Mesenchymal stem cell (in vitro differentiated cells and primary cell): ENCODE measurements at regions not wholly inside any gene's neighbourhood (a gene's known extent, or its start where the extent isn't known, plus 50 kb on each side); places are given as distances from the start of the nearest gene placed in this dataset.
A peak's percentile ranks its signal among the peaks of the same experiment; 100 is the strongest.

Experiments used
- DNase-seq: peaks from one replicate; pipeline ENCODE4 v3.0.0-alpha.2; 2013
- H2AFZ ChIP-seq: one replicate; pipeline ENCODE4 v1.6.1; 2013; ENCODE audit warnings: low read depth, mild to moderate bottlenecking, control low read depth, inconsistent platforms, low read length, moderate library complexity
- H2AK5ac ChIP-seq: 2 replicates; pipeline ENCODE4 v1.6.1; 2013; ENCODE audit warnings: low read length, moderate library complexity, mild to moderate bottlenecking, inconsistent platforms; ENCODE audit not compliant: severe bottlenecking
- H2BK120ac ChIP-seq: one replicate; pipeline ENCODE4 v1.6.1; 2013; ENCODE audit warnings: low read depth, mild to moderate bottlenecking, inconsistent platforms, low read length, moderate library complexity
- H2BK12ac ChIP-seq, 2 experiments: one replicate each; pipeline ENCODE4 v1.6.1; 2013; ENCODE audit warnings: inconsistent platforms in 2 of 2, low read length in 2 of 2, mild to moderate bottlenecking in 2 of 2, moderate library complexity in 2 of 2, control low read depth in 1 of 2
- H2BK15ac ChIP-seq: one replicate; pipeline ENCODE4 v1.6.1; 2013; ENCODE audit warnings: mild to moderate bottlenecking, low read depth, inconsistent platforms; ENCODE audit not compliant: poor library complexity, severe bottlenecking
- H2BK5ac ChIP-seq: 2 replicates; pipeline ENCODE4 v1.6.1; 2013; ENCODE audit warnings: low read depth, mild to moderate bottlenecking, low read length, control low read depth, inconsistent platforms; ENCODE audit not compliant: poor library complexity, severe bottlenecking
- H3K14ac ChIP-seq, 2 experiments: one replicate each; pipeline ENCODE4 v1.6.1; 2013; ENCODE audit warnings: inconsistent platforms in 2 of 2, low read length in 2 of 2, control low read depth in 1 of 2, mild to moderate bottlenecking in 1 of 2, moderate library complexity in 1 of 2
- H3K18ac ChIP-seq, 2 experiments: one replicate each; pipeline ENCODE4 v1.6.1; 2013; ENCODE audit warnings: inconsistent platforms in 2 of 2, low read length in 2 of 2, control low read depth in 1 of 2, low read depth in 1 of 2, mild to moderate bottlenecking in 1 of 2
- H3K23ac ChIP-seq, 2 experiments: one replicate each; pipeline ENCODE4 v1.6.1; 2013; ENCODE audit warnings: inconsistent platforms in 2 of 2, low read length in 2 of 2, mild to moderate bottlenecking in 2 of 2, moderate library complexity in 2 of 2, control low read depth in 1 of 2
- H3K27ac ChIP-seq: 2 replicates; pipeline ENCODE4 v1.5.1; 2013; ENCODE audit warnings: mild to moderate bottlenecking, moderate library complexity, low read length, control low read depth, inconsistent platforms; ENCODE audit not compliant: poor library complexity, severe bottlenecking
- H3K27me3 ChIP-seq, 2 experiments: 2 replicates each; pipeline versions ENCODE4 v1.6.1 to v1.7.0; 2013; ENCODE audit warnings: low read length in 2 of 2, mild to moderate bottlenecking in 2 of 2, moderate library complexity in 2 of 2, control low read depth in 1 of 2, inconsistent platforms in 1 of 2; ENCODE audit not compliant: control insufficient read depth in 1 of 2, insufficient read depth in 1 of 2
- H3K36me3 ChIP-seq, 2 experiments: 2 replicates each; pipeline versions ENCODE4 v1.6.1 to v1.7.0; 2013; ENCODE audit warnings: low read length in 2 of 2, control low read depth in 1 of 2, inconsistent platforms in 1 of 2, low read depth in 1 of 2, mild to moderate bottlenecking in 1 of 2; ENCODE audit not compliant: insufficient read depth in 2 of 2, control insufficient read depth in 1 of 2
- H3K4ac ChIP-seq, 2 experiments: one replicate each; pipeline ENCODE4 v1.6.1; 2013; ENCODE audit warnings: inconsistent platforms in 2 of 2, low read length in 2 of 2, mild to moderate bottlenecking in 2 of 2, moderate library complexity in 2 of 2, control low read depth in 1 of 2, low read depth in 1 of 2
- H3K4me1 ChIP-seq: 2 replicates; pipeline ENCODE4 v1.6.1; 2013; ENCODE audit warnings: low read depth, low read length, control low read depth; ENCODE audit not compliant: control insufficient read depth, insufficient read depth
- H3K4me2 ChIP-seq: 2 replicates; pipeline ENCODE4 v1.6.1; 2013; ENCODE audit warnings: low read length, mild to moderate bottlenecking, inconsistent platforms; ENCODE audit not compliant: poor library complexity, severe bottlenecking
- H3K4me3 ChIP-seq, 2 experiments: 2 replicates each; pipeline versions ENCODE4 v1.5.1 to v1.7.0; 2013; ENCODE audit warnings: low read length in 2 of 2, mild to moderate bottlenecking in 2 of 2, control low read depth in 1 of 2, low read depth in 1 of 2; ENCODE audit not compliant: insufficient read depth in 1 of 2
- H3K79me1 ChIP-seq: replicated peaks from 2 replicates; pipeline ENCODE4 v1.6.1; 2013; ENCODE audit warnings: mild to moderate bottlenecking, control low read depth, low read length, inconsistent platforms; ENCODE audit not compliant: poor library complexity, severe bottlenecking
- H3K9ac ChIP-seq: 2 replicates; pipeline ENCODE4 v1.7.0; 2013; ENCODE audit warnings: mild to moderate bottlenecking, low read length, moderate library complexity
- H3K9me3 ChIP-seq: 2 replicates; pipeline ENCODE4 v1.7.0; 2013; ENCODE audit warnings: mild to moderate bottlenecking, low read length; ENCODE audit not compliant: control insufficient read depth
- H4K8ac ChIP-seq: one replicate; pipeline ENCODE4 v1.6.1; 2013; ENCODE audit warnings: inconsistent platforms, mild to moderate bottlenecking, low read length, moderate library complexity
- H4K91ac ChIP-seq: one replicate; pipeline ENCODE4 v1.6.1; 2013; ENCODE audit warnings: mild to moderate bottlenecking, low read length, inconsistent platforms
- WGBS: methylation state at CpG from one replicate; pipeline ENCODE4 v1.1.7; 2013; ENCODE audit warnings: mixed read lengths; 5-methylcytosine and 5-hydroxymethylcytosine counted together

DNA sequence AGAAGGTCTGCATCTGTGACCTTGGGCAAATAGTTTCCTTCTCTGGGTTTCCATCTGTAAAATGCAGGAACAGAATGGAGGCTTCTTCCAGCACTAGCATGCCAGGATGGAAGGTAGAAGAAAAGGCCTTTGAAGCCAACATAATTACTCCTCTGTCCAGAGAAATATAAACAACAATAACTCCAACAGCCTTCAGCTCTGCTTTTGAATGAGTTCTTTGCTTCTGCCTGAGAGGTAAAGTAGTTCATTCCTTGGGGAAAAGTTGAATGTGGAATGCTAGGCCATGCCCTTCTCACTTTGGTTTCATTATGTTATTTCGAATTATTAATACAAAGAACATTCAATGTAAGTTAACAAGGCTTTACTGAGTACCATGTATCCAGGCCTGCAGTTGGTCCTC lies 61.2 kb upstream of the BLID start:
- Histone ChIP-seq H3K27ac (peak overlapping the region; percentile 20), H2BK5ac (no peak overlapping the region), H3K4ac (peak overlapping the region in 1 of 2 experiments; percentile 14), H3K4me1 (peaks cover 7% of the 10 kb centered on the region), H3K79me1 (no peaks in the 10 kb centered on the region), H3K18ac (no peak overlapping the region), H2BK120ac (no peak overlapping the region), H2AFZ (no peak overlapping the region), H4K8ac (no peak overlapping the region), H4K91ac (no peak overlapping the region), H3K9ac (peak overlapping the region; percentile 94), H2BK15ac (no peak overlapping the region), H3K9me3 (no peaks in the 10 kb centered on the region), H3K36me3 (peaks cover 0 to 57% of the 10 kb centered on the region in 2 experiments), H2AK5ac (no peak overlapping the region), H3K27me3 (no peaks in the 10 kb centered on the region), H2BK12ac (no peak overlapping the region), H3K14ac (no peak overlapping the region), H3K4me3 (peak overlapping the region in 1 of 2 experiments; percentile 82), H3K23ac (no peak overlapping the region), H3K4me2 (no peak overlapping the region)
- DNase-seq = no peak
- no CpG with 5 or more reads among the region's 1 CpG for WGBS

GRCh38 chr11:122176651-122177050 lies 60.6 kb upstream of the BLID start:
- Histone ChIP-seq H4K91ac (no peak overlapping the region), H3K14ac (no peak overlapping the region), H3K27me3 (no peaks in the 10 kb centered on the region), H3K36me3 (peaks cover 0 to 59% of the 10 kb centered on the region in 2 experiments), H3K23ac (no peak overlapping the region), H2BK12ac (no peak overlapping the region), H3K4me2 (no peak overlapping the region), H3K4me1 (peaks cover 7% of the 10 kb centered on the region), H3K9me3 (no peaks in the 10 kb centered on the region), H2BK5ac (no peak overlapping the region), H2BK120ac (no peak overlapping the region), H3K4ac (peak overlapping the region in 1 of 2 experiments; percentile 49), H3K79me1 (no peaks in the 10 kb centered on the region), H3K18ac (peak overlapping the region; percentile 19 to 69), H2BK15ac (no peak overlapping the region), H3K9ac (peak overlapping the region; percentile 94), H3K27ac (peak overlapping the region; percentile 20), H3K4me3 (peak overlapping the region in 1 of 2 experiments; percentile 82), H4K8ac (no peak overlapping the region), H2AK5ac (peak overlapping the region; percentile 64), H2AFZ (no peak overlapping the region)
- DNase-seq = no peak
- 90% methylated on average over 3 of the region's 3 CpGs for WGBS

DNA sequence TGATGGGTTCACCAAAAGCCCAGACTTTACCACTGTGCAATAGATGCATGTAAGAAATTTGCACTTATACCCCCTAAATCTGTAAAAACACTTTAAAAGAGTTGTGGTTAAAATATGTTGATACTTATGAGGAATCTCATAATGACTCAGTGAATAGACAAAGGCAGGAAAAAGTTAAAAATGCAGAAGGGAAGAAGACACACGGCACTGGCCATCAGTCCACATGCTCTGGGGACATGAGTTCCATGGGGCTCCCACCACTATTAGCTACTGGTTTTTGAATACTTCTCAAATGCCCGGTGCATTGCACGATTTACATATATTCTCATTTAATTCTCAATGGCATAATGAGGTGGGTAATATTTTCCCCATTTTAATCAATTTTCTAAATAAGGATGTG lies 59.3 kb upstream of the BLID start:
- peaks cover 0 to 61% of the 10 kb centered on the region in 2 experiments for H3K36me3 ChIP-seq
- H3K23ac ChIP-seq = no peak overlapping the region
- peak overlapping the region in 1 of 2 experiments; percentile 82 for H3K4me3 ChIP-seq
- no peaks in the 10 kb centered on the region for H3K79me1 ChIP-seq
- no peak overlapping the region for H4K8ac ChIP-seq
- H2BK12ac ChIP-seq = no peak overlapping the region
- no peak overlapping the region for H2BK120ac ChIP-seq
- no peak overlapping the region for H2BK5ac ChIP-seq
- peak overlapping the region in 1 of 2 experiments; percentile 56 for H3K18ac ChIP-seq
- peak overlapping the region; percentile 16 for H3K9ac ChIP-seq
- WGBS = 11% methylated on average over 1 of the region's 3 CpGs
- no peak overlapping the region for H3K4me2 ChIP-seq
- H3K14ac ChIP-seq = no peak overlapping the region
- H2BK15ac ChIP-seq = no peak overlapping the region
- no peak overlapping the region for H2AK5ac ChIP-seq
- DNase-seq = no peak
- peaks cover 7% of the 10 kb centered on the region for H3K4me1 ChIP-seq
- H3K27ac ChIP-seq = peak overlapping the region; percentile 39
- no peak overlapping the region for H4K91ac ChIP-seq
- no peak overlapping the region for H2AFZ ChIP-seq
- H3K27me3 ChIP-seq = no peaks in the 10 kb centered on the region
- H3K9me3 ChIP-seq = no peaks in the 10 kb centered on the region
- H3K4ac ChIP-seq = peak overlapping the region in 1 of 2 experiments; percentile 42

DNA sequence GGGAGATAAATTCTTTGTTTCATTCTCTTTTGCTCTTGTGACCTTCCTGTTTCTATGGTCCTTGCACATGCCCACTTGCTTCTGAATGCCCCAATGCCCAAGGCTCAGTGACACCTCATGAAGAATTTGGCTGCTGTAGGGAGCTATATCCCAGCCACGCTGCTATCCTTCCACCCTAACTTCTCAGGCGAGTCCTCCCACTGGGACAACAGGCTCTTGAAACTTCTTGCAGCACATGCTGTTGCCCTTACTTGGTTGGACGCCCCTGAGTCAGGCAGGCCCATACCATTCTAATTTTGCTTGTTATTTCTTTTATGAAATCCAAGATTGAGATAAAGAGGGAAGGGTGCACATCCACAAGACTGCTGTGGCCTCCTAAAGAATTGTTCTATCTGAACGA lies 57.6 kb upstream of the BLID start:
- H4K8ac ChIP-seq = peak overlapping the region; percentile 35
- no peak for DNase-seq

More for the DNA sequence above, 57.6 kb upstream of the BLID start:
- no peak overlapping the region for H2AFZ ChIP-seq
- peak overlapping the region; percentile 40 for H3K27ac ChIP-seq
- H2BK12ac ChIP-seq = peak overlapping the region; percentile 28 to 65
- H2BK15ac ChIP-seq = no peak overlapping the region
- no peaks in the 10 kb centered on the region for H3K79me1 ChIP-seq
- no peaks in the 10 kb centered on the region for H3K9me3 ChIP-seq
- H3K36me3 ChIP-seq = peaks cover 0 to 70% of the 10 kb centered on the region in 2 experiments
- no peak overlapping the region for H2AK5ac ChIP-seq
- H3K23ac ChIP-seq = no peak overlapping the region
- H3K4me3 ChIP-seq = peak overlapping the region in 1 of 2 experiments; percentile 40
- H3K18ac ChIP-seq = peak overlapping the region; percentile 34 to 79
- H4K91ac ChIP-seq = no peak overlapping the region
- H3K14ac ChIP-seq = peak overlapping the region in 1 of 2 experiments; percentile 6
- WGBS = 71% methylated on average over 4 of the region's 4 CpGs
- H3K4me1 ChIP-seq = peaks cover 7% of the 10 kb centered on the region
- H2BK120ac ChIP-seq = no peak overlapping the region
- H3K9ac ChIP-seq = peak overlapping the region; percentile 22
- peak overlapping the region in 1 of 2 experiments; percentile 40 for H3K4ac ChIP-seq
- no peak overlapping the region for H2BK5ac ChIP-seq
- H3K27me3 ChIP-seq = no peaks in the 10 kb centered on the region
- no peak overlapping the region for H3K4me2 ChIP-seq
